Activated CD4-positive, alpha-beta T cell treated with anti-CD3 and anti-CD28 coated beads, Interleukin-2, amount 50 U/mL, for 24 hours (primary cell): ENCODE measurements at regions not wholly inside any gene's neighbourhood (a gene's known extent, or its start where the extent isn't known, plus 50 kb on each side); places are given as distances from the start of the nearest gene placed in this dataset.

Source experiments
- DNase-seq, 2 donors: peaks; one replicate each; pipeline ENCODE4 v3.0.0-alpha.2; 2020; ENCODE audit warnings: low read depth in 1 of 2, low spot score in 1 of 2

DNA sequence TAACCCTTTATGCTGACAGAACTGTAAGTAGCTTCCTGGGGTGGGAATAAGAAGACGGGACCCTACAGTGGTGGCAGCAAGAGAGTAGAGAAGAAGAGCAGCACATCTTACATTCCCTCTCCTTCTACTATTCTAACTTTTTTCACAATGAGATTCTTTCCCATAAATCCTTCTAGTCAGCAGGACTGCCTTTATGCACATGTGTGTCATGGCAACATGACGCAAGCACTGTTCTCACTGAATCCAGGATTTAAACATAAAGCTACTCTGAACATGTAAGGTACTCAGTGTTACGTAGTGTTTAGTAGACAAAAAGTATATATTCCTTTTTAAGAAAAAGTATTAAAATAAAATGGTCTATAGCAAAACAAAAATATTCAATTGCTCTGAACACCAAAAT is 309.7 kb upstream of the LYPLAL1 start:
- DNase-seq: no peak

DNA sequence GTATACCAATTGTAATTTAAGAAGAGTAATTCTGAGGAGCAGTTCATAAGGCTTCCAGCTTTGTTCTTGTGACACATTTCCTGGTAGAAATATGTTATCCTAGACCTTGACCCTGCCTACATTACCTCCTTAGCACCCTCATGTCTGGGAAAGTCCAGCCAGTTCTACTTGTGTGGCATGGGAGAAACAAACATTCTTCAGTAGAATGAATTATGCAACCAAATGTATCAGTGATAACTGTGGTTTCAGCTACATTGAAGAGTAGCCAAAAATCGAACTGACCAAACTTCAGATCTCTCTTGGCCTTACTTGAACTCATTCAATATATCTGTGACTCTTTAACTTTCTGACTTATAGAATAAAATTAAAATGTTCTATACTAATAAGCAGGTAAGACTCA is 308.1 kb upstream of the LYPLAL1 start:
- no peak for DNase-seq

DNA sequence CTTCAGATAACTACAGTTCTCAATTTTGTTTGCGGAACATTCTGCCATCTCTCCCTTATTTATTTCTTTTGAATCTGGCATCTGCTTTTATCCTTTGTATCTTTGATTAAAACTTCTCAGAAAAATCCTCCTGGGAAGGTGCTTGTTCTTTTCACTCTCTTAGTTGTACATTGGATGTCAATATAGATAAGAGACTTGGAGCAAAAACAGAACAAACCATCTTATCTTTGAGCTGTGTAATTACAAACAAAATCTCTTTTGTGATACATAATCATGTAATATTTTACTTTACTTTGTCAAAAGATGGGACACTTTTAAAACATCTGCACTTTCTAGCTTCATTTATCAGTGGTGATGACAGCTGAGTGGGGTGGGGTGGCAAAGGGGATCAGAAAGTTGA is 307.2 kb upstream of the LYPLAL1 start:
- DNase-seq: no peak

- DNase-seq: no peak
These were observed 306.6 kb upstream of the LYPLAL1 start for GRCh38 chr1:218867066-218867465.

- no peak for DNase-seq
These were observed 305.6 kb upstream of the LYPLAL1 start for GRCh38 chr1:218867941-218868626.

DNA sequence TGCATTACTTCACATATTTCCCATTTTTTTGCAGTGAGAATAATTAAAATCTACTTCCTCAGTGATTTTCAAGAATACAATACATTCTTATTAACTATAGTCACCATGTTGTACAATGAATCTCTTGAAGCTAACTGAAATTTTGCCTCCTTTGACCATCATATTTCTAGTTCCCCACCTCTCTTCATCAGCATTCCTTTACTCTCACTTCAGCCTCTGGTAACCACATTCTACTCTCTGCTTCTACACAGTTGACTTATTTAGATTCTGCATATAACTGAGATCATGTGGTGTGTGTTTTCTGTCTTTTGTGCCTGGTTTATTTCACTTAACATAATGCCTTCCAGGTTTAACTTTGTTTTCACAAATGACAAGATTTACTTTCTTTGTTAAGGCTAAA is 304.4 kb upstream of the LYPLAL1 start:
- no peak for DNase-seq

DNA sequence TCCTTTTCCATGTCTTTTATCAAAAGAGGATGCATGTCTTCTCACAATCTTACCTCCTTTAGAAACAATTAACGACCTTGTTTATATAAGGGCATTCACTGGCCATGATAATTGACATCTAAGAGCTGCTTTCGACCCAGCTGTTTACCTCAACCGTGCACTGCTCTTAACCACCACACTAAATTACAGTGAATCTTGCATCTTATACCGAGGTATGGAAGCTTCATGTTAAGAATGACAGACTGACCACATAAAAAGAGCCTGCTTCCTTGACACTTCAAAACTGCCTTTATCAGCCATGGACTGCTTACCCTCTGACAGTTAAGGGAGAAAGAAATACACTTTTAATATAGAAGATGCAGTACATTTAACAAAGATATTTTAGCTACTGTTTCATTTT is 301.7 kb upstream of the LYPLAL1 start:
- DNase-seq: no peak

GRCh38 chr1:218872928-218873327 is 300.8 kb upstream of the LYPLAL1 start:
- no peak for DNase-seq

- no peak for DNase-seq
These were observed 299.4 kb upstream of the LYPLAL1 start for GRCh38 chr1:218874313-218874712.

DNA sequence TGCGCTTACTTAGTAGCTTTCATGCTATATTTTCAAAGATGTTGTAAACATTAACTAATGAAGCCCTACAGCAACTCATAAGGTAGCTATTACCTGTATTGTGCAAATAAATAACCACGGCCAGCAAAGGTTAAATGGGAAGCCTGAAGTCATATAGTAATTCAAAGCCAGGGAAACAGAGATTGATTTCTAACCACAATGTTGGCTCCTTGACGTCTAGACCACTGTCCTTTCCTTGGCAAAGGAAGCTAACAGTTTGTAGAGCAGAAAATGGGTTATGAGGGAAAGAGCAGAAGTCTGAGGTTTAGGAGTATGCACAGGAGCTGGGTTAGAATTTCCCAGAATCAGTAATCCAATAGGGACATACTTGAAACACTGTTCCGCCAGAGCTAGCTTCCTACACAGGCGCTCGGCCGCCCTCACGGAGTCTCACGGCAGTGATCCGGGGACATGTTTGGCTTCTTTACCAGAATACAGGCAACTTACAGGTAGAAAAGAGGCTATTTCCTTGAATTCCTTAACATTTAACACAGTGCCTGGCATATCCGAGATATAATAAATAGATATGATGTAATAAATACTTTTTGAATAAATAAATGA is 298.8 kb upstream of the LYPLAL1 start:
- no peak for DNase-seq

- DNase-seq: no peak
These were observed 295.3 kb upstream of the LYPLAL1 start for GRCh38 chr1:218878369-218878768.

DNA sequence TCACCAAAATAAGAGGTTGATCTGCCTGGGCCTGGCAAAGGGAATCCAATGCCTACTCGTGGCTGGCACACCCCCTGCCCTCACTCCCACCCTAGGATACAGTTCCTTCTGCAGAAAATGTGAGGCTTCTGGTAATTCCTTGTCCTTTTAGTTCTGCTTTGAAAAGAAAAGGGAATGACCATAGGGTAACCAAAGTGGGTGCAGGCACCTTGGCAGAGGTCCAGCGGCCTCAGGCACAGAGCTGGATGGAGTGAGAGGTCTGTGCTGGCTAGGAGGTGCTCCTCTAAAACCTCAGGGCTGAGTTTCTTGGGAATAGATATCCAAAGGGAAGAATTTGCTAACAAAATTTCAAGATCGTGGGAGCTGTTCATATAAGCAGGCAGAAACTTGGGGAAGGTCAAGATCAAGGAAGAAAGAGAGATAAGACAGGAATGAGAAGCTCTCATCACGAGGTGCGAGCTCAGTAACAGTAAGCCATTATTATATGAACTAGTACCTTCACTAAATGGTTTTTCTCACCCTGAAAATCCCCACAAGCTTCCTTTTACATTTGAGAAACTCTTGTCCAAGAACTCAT is 293.1 kb upstream of the LYPLAL1 start:
- DNase-seq: no peak

DNA sequence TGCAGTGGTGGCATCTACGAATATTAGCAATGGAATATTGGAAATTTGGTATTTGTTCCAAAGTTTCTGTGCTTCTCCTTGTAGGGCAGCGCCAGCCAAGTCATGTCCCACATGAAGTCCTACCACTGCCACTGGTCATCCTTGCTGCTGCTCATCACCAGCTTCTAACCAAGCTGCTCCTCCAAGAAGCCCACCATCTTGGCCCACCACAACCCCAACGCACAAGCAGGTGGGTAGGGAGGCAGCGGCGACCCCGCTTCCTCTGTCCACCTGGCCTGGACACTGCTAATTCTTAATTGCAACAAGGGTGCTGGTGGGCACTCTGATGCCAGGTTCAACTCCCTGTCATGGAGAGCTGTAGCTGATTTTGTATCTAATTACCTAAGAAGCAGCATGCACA is 291.2 kb upstream of the LYPLAL1 start:
- DNase-seq: no peak

- DNase-seq: no peak
These were observed 287.4 kb upstream of the LYPLAL1 start for GRCh38 chr1:218886101-218886871.

- DNase-seq: no peak
These were observed 286.3 kb upstream of the LYPLAL1 start for GRCh38 chr1:218887141-218887925.

- DNase-seq: no peak
These were observed 283.2 kb upstream of the LYPLAL1 start for GRCh38 chr1:218890451-218890850.

DNA sequence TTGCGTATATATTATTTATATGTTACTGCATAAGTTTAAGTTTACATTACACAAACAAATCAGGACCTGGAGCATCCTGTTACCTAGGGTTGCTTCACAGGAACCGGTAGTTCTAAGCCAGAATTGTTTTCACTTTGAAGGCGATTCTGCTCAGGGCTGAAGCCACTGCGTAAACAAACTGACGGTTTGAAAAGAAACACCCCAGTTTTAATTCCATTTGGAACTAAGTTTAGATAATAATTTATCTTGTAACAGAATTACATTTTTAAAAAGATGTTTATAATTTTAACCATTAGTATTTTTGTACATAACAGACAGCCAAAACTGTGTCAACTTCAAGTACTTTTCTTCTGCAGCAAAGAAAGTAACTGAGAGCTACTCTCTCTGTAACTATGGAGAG is 282.1 kb upstream of the LYPLAL1 start:
- DNase-seq: no peak

GRCh38 chr1:218895064-218895587 is 278.6 kb upstream of the LYPLAL1 start:
- no peak for DNase-seq

- DNase-seq: no peak
These were observed 277.5 kb upstream of the LYPLAL1 start for GRCh38 chr1:218896202-218896601.

DNA sequence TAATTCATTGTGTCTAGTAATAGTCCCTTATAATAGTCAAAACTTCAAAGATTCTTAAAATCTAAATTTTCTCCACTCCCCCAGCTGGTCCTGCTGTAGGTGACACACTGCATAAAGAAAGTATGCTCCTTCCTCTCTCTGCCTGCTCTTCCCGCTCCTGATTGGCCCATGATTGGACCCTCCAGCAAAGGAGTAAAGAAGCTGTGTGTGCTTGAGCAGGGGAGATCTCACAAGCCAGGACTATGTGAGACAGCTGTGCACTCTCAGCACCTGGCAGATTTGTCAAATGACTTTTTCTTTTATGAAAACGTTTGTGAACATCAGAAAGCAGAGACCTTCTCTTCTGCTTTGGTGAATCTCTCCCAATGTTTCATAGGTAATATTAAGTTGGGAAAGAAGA is 274.8 kb upstream of the LYPLAL1 start:
- DNase-seq: no peak

- no peak for DNase-seq
These were observed 273.1 kb upstream of the LYPLAL1 start for GRCh38 chr1:218900615-218901014.
